ENCODE measurements at regions not wholly inside any gene's neighbourhood (a gene's known extent, or its start where the extent isn't known, plus 50 kb on each side); places are given as distances from the start of the nearest gene placed in this dataset.
A peak's percentile ranks its signal among the peaks of the same experiment; 100 is the strongest.

- Histone ChIP-seq H3K9me3 (no peaks in the 10 kb centered on the region), H3K36me3 (no peaks in the 10 kb centered on the region), H3K4me1 (no peaks in the 10 kb centered on the region), H3K27ac (no peak overlapping the region), H3K4me3 (no peak overlapping the region), H3K27me3 (no peaks in the 10 kb centered on the region)
- DNase-seq = no peak
- intact Hi-C loops (cut with DNase I) = no loop called here
- WGBS (ENCODE audit: insufficient coverage, low coverage, low lambda C conversion rate, missing lambda C conversion rate) = 60% methylated on average over 7 of the region's 7 CpGs
- TF ChIP-seq POLR2A (IDR thresholded peaks at IDR 0.05) = no peak
- no peak for ATAC-seq
These were observed 693.0 kb upstream of the MAP3K7 start for GRCh38 chr6:91279740-91280493.

GRCh38 chr6:91278416-91278815 is 691.5 kb upstream of the MAP3K7 start:
- ATAC-seq (no peak), DNase-seq (no peak)
- Histone ChIP-seq H3K27ac (no peak overlapping the region), H3K9me3 (no peaks in the 10 kb centered on the region), H3K4me1 (no peaks in the 10 kb centered on the region), H3K36me3 (no peaks in the 10 kb centered on the region), H3K27me3 (no peaks in the 10 kb centered on the region), H3K4me3 (no peak overlapping the region)
- WGBS (ENCODE audit: insufficient coverage, low coverage, low lambda C conversion rate, missing lambda C conversion rate) = 71% methylated on average over 2 of the region's 2 CpGs
- TF ChIP-seq POLR2A (IDR thresholded peaks at IDR 0.05) = no peak
- TF ChIP-seq CTCF (IDR thresholded peaks at IDR 0.05) = no peak
- intact Hi-C loops (cut with DNase I) = no loop called here

- Histone ChIP-seq H3K4me1 (no peaks in the 10 kb centered on the region), H3K9me3 (no peaks in the 10 kb centered on the region), H3K4me3 (no peak overlapping the region), H3K27ac (no peak overlapping the region), H3K36me3 (no peaks in the 10 kb centered on the region), H3K27me3 (no peaks in the 10 kb centered on the region)
- intact Hi-C loops (cut with DNase I) = no loop called here
- TF ChIP-seq CTCF (IDR thresholded peaks at IDR 0.05) (peak in 1 of 4 donors; percentile 7), POLR2A (IDR thresholded peaks at IDR 0.05) (no peak)
- no peak for DNase-seq
- 29% methylated on average over 2 of the region's 2 CpGs for WGBS (ENCODE audit: insufficient coverage, low coverage, low lambda C conversion rate, missing lambda C conversion rate)
- ATAC-seq = no peak
These were observed 689.4 kb upstream of the MAP3K7 start for GRCh38 chr6:91276315-91276714.

GRCh38 chr6:91273729-91274128 is 686.9 kb upstream of the MAP3K7 start:
- Histone ChIP-seq H3K27me3 (no peaks in the 10 kb centered on the region), H3K4me3 (no peak overlapping the region), H3K27ac (no peak overlapping the region), H3K4me1 (no peaks in the 10 kb centered on the region), H3K36me3 (no peaks in the 10 kb centered on the region), H3K9me3 (no peaks in the 10 kb centered on the region)
- TF ChIP-seq POLR2A (IDR thresholded peaks at IDR 0.05) (no peak), CTCF (IDR thresholded peaks at IDR 0.05) (no peak)
- no peak for DNase-seq
- 36% methylated on average over 5 of the region's 5 CpGs for WGBS (ENCODE audit: insufficient coverage, low coverage, low lambda C conversion rate, missing lambda C conversion rate)
- ATAC-seq = no peak
- intact Hi-C loops (cut with DNase I) = no loop called here

GRCh38 chr6:91271807-91272206 is 684.9 kb upstream of the MAP3K7 start:
- no peak for DNase-seq
- H3K4me3 ChIP-seq = no peak overlapping the region
- no peak overlapping the region for H3K27ac ChIP-seq
- no peaks in the 10 kb centered on the region for H3K27me3 ChIP-seq
- no peaks in the 10 kb centered on the region for H3K4me1 ChIP-seq
- ATAC-seq = peak in 1 of 4 donors; percentile 31
- no peak for TF ChIP-seq CTCF (IDR thresholded peaks at IDR 0.05)
- no peak for TF ChIP-seq POLR2A (IDR thresholded peaks at IDR 0.05)
- intact Hi-C loops (cut with DNase I) = no loop called here
- 83% methylated on average over 2 of the region's 6 CpGs for WGBS (ENCODE audit: insufficient coverage, low coverage, low lambda C conversion rate, missing lambda C conversion rate)
- H3K9me3 ChIP-seq = no peaks in the 10 kb centered on the region
- no peaks in the 10 kb centered on the region for H3K36me3 ChIP-seq
